Hepatocyte (in vitro differentiated cells): ENCODE measurements at regions not wholly inside any gene's neighbourhood (a gene's known extent, or its start where the extent isn't known, plus 50 kb on each side); places are given as distances from the start of the nearest gene placed in this dataset.

Experiments
- DNase-seq: peaks from one replicate; pipeline ENCODE4 v3.0.0-alpha.2; 2016; ENCODE audit warnings: low spot score
- H2AFZ ChIP-seq: fragments of 200-600 bp; sonication (generic); 2 replicates; pipeline ENCODE4 v1.6.0; 2016; ENCODE audit warnings: antibody characterized with exemption, mild to moderate bottlenecking
- H3K27ac ChIP-seq: fragments of 200-600 bp; sonication (generic); 2 replicates; pipeline ENCODE4 v1.5.1; 2016; ENCODE audit warnings: mild to moderate bottlenecking
- H3K27me3 ChIP-seq: fragments of 200-600 bp; sonication (generic); 2 replicates; pipeline ENCODE4 v1.6.1; 2016
- H3K36me3 ChIP-seq: fragments of 200-600 bp; sonication (generic); replicated peaks from 2 replicates; pipeline ENCODE4 v1.5.1; 2016; ENCODE audit warnings: low read depth; ENCODE audit not compliant: insufficient read depth
- H3K4me1 ChIP-seq: fragments of 200-600 bp; sonication (generic); 2 replicates; pipeline ENCODE4 v1.5.1; 2016; ENCODE audit warnings: mild to moderate bottlenecking, moderate library complexity; ENCODE audit not compliant: insufficient read depth
- H3K4me2 ChIP-seq: fragments of 200-600 bp; sonication (generic); 2 replicates; pipeline ENCODE4 v1.6.0; 2016
- H3K4me3 ChIP-seq: fragments of 200-600 bp; sonication (generic); 2 replicates; pipeline ENCODE4 v1.5.1; 2016; ENCODE audit warnings: mild to moderate bottlenecking
- H3K79me2 ChIP-seq: fragments of 200-600 bp; sonication (generic); 2 replicates; pipeline ENCODE4 v1.6.0; 2017; ENCODE audit warnings: mild to moderate bottlenecking
- H3K9me2 ChIP-seq: fragments of 200-600 bp; sonication (generic); replicated peaks from 2 replicates; pipeline ENCODE4 v1.6.0; 2017; ENCODE audit warnings: mild to moderate bottlenecking; ENCODE audit not compliant: insufficient read depth
- H3K9me3 ChIP-seq: fragments of 200-600 bp; sonication (generic); 2 replicates; pipeline ENCODE4 v1.5.1; 2016; ENCODE audit warnings: low read depth, mild to moderate bottlenecking
- H4K20me1 ChIP-seq: fragments of 200-600 bp; sonication (generic); 2 replicates; pipeline ENCODE4 v1.6.0; 2016; ENCODE audit warnings: mild to moderate bottlenecking; ENCODE audit not compliant: insufficient read depth, poor library complexity, severe bottlenecking
- EZH2 ChIP-seq: fragments of 200-600 bp; sonication (generic); IDR thresholded peaks from 2 replicates; pipeline ENCODE4 v1.6.1; 2016; ENCODE audit warnings: antibody characterized with exemption, mild to moderate bottlenecking, borderline replicate concordance
- EZH2phosphoT487 ChIP-seq: fragments of 200-600 bp; sonication (generic); IDR thresholded peaks from one replicate; pipeline ENCODE4 v1.6.1; 2018; ENCODE audit warnings: antibody characterized with exemption, mild to moderate bottlenecking, low read depth, moderate library complexity; ENCODE audit not compliant: unreplicated experiment, severe bottlenecking
- WGBS: methylation state at CpG from one replicate; pipeline ENCODE4 v1.1.6; 2016; ENCODE audit warnings: low lambda C conversion rate; ENCODE audit errors: missing lambda C conversion rate; 5-methylcytosine and 5-hydroxymethylcytosine counted together
- TF ChIP-seq, protein P1 (sequence below): fragments of 200-600 bp; sonication (generic); IDR thresholded peaks from 2 replicates; pipeline ENCODE4 v1.5.1; 2016; ENCODE audit warnings: antibody characterized with exemption, mild to moderate bottlenecking; ENCODE audit not compliant: poor library complexity

DNA sequence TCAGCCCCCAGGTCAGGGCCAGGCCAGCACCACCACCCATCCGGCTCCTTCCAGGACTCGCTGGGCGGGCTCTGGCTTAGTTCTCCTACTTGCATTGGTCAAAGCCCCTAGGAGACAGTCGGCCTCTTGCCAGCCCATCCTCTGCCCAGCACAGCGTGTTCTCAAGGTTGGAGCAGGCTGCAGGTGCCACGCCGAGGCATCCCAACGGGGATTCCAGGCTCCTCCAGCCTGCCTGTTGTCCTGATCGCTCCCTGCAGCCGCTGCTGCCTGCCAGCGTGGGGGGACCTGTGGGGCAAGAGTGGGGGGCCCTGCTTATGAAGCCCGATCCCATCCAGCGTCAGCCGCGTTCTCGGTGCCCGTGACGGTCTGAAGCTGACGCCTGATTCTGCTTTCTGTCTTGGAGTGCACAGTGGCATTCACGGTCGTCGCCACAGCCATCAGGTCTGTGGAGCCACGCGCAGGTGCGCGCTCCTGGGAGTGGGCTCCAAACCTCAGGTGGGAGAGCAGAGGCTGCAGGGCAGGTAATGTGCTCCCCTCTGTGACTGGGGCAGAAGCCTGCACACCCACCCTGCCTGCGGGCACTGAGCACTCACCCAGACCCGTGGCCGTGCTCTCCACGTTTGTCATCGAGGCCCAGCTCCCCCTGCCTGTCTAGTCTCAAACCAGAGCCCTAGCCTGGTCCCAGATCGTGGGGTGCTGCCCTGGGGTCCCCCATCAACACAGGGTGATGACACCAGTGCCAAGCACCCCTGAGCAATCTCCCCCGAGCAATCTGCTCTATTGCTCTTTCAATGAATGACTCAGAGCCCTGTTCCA, 991.6 kb downstream of the BRD1 start:
- Histone ChIP-seq H2AFZ (no peak overlapping the region), H3K4me3 (no peak overlapping the region), H3K4me1 (no peaks in the 10 kb centered on the region), H3K9me2 (no peaks in the 10 kb centered on the region), H3K27me3 (no peaks in the 10 kb centered on the region), H3K79me2 (no peaks in the 10 kb centered on the region), H3K36me3 (no peaks in the 10 kb centered on the region), H4K20me1 (no peaks in the 10 kb centered on the region), H3K9me3 (no peaks in the 10 kb centered on the region), H3K4me2 (no peak overlapping the region), H3K27ac (no peak overlapping the region)
- TF ChIP-seq, protein P1, sequence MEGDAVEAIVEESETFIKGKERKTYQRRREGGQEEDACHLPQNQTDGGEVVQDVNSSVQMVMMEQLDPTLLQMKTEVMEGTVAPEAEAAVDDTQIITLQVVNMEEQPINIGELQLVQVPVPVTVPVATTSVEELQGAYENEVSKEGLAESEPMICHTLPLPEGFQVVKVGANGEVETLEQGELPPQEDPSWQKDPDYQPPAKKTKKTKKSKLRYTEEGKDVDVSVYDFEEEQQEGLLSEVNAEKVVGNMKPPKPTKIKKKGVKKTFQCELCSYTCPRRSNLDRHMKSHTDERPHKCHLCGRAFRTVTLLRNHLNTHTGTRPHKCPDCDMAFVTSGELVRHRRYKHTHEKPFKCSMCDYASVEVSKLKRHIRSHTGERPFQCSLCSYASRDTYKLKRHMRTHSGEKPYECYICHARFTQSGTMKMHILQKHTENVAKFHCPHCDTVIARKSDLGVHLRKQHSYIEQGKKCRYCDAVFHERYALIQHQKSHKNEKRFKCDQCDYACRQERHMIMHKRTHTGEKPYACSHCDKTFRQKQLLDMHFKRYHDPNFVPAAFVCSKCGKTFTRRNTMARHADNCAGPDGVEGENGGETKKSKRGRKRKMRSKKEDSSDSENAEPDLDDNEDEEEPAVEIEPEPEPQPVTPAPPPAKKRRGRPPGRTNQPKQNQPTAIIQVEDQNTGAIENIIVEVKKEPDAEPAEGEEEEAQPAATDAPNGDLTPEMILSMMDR = no peak
- no peak for TF ChIP-seq EZH2
- no peak for TF ChIP-seq EZH2phosphoT487
- DNase-seq = no peak
- 92% methylated on average over 33 of the region's 33 CpGs for WGBS

DNA sequence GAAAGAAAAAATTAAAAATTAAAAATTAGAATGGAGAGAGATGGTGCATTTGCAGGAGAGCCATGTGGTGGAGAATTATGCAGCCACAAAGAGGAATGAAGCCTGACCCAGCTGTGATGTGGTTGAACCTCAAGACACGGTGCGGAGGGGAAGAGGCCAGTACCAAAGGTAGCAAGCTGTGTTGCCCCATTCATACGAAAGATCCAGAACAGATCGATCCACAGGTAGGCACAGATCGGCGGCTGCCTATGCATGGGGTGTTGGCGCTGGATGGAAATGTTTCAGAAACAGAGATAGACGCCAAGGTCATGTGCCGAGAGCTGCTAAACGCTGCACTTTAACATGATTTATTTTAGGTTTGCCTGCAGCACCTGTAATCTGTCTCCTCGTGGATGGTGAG, 992.3 kb downstream of the BRD1 start:
- no peak for TF ChIP-seq EZH2phosphoT487
- no peak for TF ChIP-seq EZH2
- TF ChIP-seq, protein P1 = no peak
- no peak overlapping the region for H3K27ac ChIP-seq
- WGBS = 97% methylated on average over 11 of the region's 11 CpGs

DNA sequence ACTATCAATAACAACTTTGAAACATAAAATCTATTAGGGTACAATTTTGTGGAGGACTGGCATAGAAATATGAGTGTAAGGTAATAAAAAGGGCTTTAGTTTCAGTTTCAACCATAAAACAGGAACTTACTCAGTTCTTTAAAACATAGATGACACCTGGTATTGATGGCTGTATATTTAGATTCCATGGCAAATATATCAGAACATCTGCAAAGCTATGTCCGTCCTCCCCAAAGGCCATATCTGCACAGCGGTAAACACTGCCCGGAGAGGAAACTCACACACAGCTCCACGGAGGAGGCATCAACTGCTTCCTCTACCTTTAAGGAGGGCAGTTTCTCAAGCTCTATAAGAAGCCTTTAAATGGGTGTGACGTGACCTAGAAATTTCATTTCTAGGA, 993.3 kb downstream of the BRD1 start:
- WGBS = 83% methylated on average over 5 of the region's 5 CpGs

More for the DNA sequence above, 992.3 kb downstream of the BRD1 start:
- Histone ChIP-seq H3K4me2 (no peak overlapping the region), H3K79me2 (no peaks in the 10 kb centered on the region), H4K20me1 (no peaks in the 10 kb centered on the region), H3K4me3 (no peak overlapping the region), H3K9me2 (no peaks in the 10 kb centered on the region), H2AFZ (no peak overlapping the region), H3K4me1 (no peaks in the 10 kb centered on the region), H3K27me3 (no peaks in the 10 kb centered on the region), H3K9me3 (no peaks in the 10 kb centered on the region), H3K36me3 (no peaks in the 10 kb centered on the region)
- no peak for DNase-seq

More for the DNA sequence above, 993.3 kb downstream of the BRD1 start:
- Histone ChIP-seq H2AFZ (no peak overlapping the region), H3K4me1 (no peaks in the 10 kb centered on the region), H3K27ac (no peak overlapping the region), H3K9me2 (no peaks in the 10 kb centered on the region), H3K36me3 (no peaks in the 10 kb centered on the region), H3K4me3 (no peak overlapping the region), H3K4me2 (no peak overlapping the region), H3K79me2 (no peaks in the 10 kb centered on the region), H3K9me3 (no peaks in the 10 kb centered on the region), H4K20me1 (no peaks in the 10 kb centered on the region), H3K27me3 (no peaks in the 10 kb centered on the region)
- TF ChIP-seq EZH2phosphoT487 (no peak), EZH2 (no peak)
- TF ChIP-seq, protein P1 = no peak
- no peak for DNase-seq
